ENCODE measurements at regions not wholly inside any gene's neighbourhood (a gene's known extent, or its start where the extent isn't known, plus 50 kb on each side); places are given as distances from the start of the nearest gene placed in this dataset.

DNA sequence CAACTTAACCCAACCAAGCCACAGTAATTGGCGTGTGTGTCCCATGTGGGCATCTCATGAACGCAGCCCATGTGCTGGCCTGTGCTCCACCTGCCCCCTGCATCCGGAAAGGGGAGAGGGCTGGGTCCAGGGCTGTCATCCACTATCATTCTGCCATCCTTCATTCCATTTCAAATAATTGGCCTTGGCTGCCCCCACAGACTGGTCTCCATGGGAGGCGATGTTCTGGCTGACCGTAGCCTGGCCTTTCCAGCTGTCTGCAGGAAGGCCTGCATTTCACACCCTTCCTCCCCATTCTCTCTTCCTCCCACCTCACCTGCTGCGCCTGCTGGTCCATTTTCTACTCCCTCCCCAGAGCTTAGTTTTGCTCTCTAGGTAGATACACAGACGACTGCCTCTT, 442.8 kb downstream of the COG6 start:
- Histone ChIP-seq H3F3A (ENCODE audit: control insufficient read depth, insufficient read depth) (no peaks in the 10 kb centered on the region), H3K9me2 (replicated peaks; ENCODE audit: control insufficient read depth, low read length) (no peaks in the 10 kb centered on the region), H3K27me3 (ENCODE audit: control insufficient read depth, low read length) (no peaks in the 10 kb centered on the region), H3K4me3 (ENCODE audit: low read length) (no peak overlapping the region), H3K36me3 (ENCODE audit: control insufficient read depth, low read length) (no peaks in the 10 kb centered on the region), H3K9me3 (ENCODE audit: control insufficient read depth, insufficient read depth, low read length) (0 out of 2 replicates have a peak, but pooled peaks cover 3% of the 10 kb centered on the region), H3K27ac (ENCODE audit: low read depth, low read length) (no peak overlapping the region), H3K4me1 (ENCODE audit: control insufficient read depth, low read length) (peaks cover 38% of the 10 kb centered on the region), H3K4me2 (ENCODE audit: low read length) (no peak overlapping the region), H4K20me1 (ENCODE audit: control insufficient read depth, insufficient read depth, low read depth, low read length) (no peaks in the 10 kb centered on the region), H3K79me2 (ENCODE audit: control insufficient read depth, low read length) (no peaks in the 10 kb centered on the region)
- TF ChIP-seq CTCF (IDR thresholded peaks at IDR 0.05; ENCODE audit: low read depth, low read length, poor library complexity, severe bottlenecking) (no peak), EZH2phosphoT487 (IDR thresholded peaks at IDR 0.05; ENCODE audit: borderline replicate concordance, low read length) (no peak)

- Histone ChIP-seq H3K36me3 (ENCODE audit: control insufficient read depth, low read length) (no peaks in the 10 kb centered on the region), H3K79me2 (ENCODE audit: control insufficient read depth, low read length) (no peaks in the 10 kb centered on the region), H3K27me3 (ENCODE audit: control insufficient read depth, low read length) (no peaks in the 10 kb centered on the region), H3F3A (ENCODE audit: control insufficient read depth, insufficient read depth) (no peaks in the 10 kb centered on the region), H3K4me3 (ENCODE audit: low read length) (no peak overlapping the region), H3K9me3 (ENCODE audit: control insufficient read depth, insufficient read depth, low read length) (0 out of 2 replicates have a peak, but pooled peaks cover 3% of the 10 kb centered on the region), H3K4me2 (ENCODE audit: low read length) (peak overlapping the region; percentile 35), H4K20me1 (ENCODE audit: control insufficient read depth, insufficient read depth, low read depth, low read length) (no peaks in the 10 kb centered on the region), H3K27ac (ENCODE audit: low read depth, low read length) (no peak overlapping the region), H3K9me2 (replicated peaks; ENCODE audit: control insufficient read depth, low read length) (no peaks in the 10 kb centered on the region), H3K4me1 (ENCODE audit: control insufficient read depth, low read length) (peaks cover 26% of the 10 kb centered on the region)
- no peak for TF ChIP-seq EZH2phosphoT487 (IDR thresholded peaks at IDR 0.05; ENCODE audit: borderline replicate concordance, low read length)
- no peak for TF ChIP-seq CTCF (IDR thresholded peaks at IDR 0.05; ENCODE audit: low read depth, low read length, poor library complexity, severe bottlenecking)
These were observed 446.4 kb downstream of the COG6 start for GRCh38 chr13:40101708-40102359.

- Histone ChIP-seq H3K4me2 (ENCODE audit: low read length) (peak overlapping the region; percentile 35; the same call in 1 of the 2 replicates), H3F3A (ENCODE audit: control insufficient read depth, insufficient read depth) (no peaks in the 10 kb centered on the region), H3K79me2 (ENCODE audit: control insufficient read depth, low read length) (no peaks in the 10 kb centered on the region), H3K27ac (ENCODE audit: low read depth, low read length) (no peak overlapping the region), H3K4me1 (ENCODE audit: control insufficient read depth, low read length) (peaks cover 21% of the 10 kb centered on the region), H3K27me3 (ENCODE audit: control insufficient read depth, low read length) (no peaks in the 10 kb centered on the region), H3K4me3 (ENCODE audit: low read length) (no peak overlapping the region), H4K20me1 (ENCODE audit: control insufficient read depth, insufficient read depth, low read depth, low read length) (no peaks in the 10 kb centered on the region), H3K9me3 (ENCODE audit: control insufficient read depth, insufficient read depth, low read length) (0 out of 2 replicates have a peak, but pooled peaks cover 3% of the 10 kb centered on the region), H3K9me2 (replicated peaks; ENCODE audit: control insufficient read depth, low read length) (no peaks in the 10 kb centered on the region), H3K36me3 (ENCODE audit: control insufficient read depth, low read length) (no peaks in the 10 kb centered on the region)
- TF ChIP-seq CTCF (IDR thresholded peaks at IDR 0.05; ENCODE audit: low read depth, low read length, poor library complexity, severe bottlenecking) (no peak), EZH2phosphoT487 (IDR thresholded peaks at IDR 0.05; ENCODE audit: borderline replicate concordance, low read length) (no peak)
These were observed 446.9 kb downstream of the COG6 start for GRCh38 chr13:40102360-40102727.
